GM12891 (cell line): ENCODE measurements at regions not wholly inside any gene's neighbourhood (a gene's known extent, or its start where the extent isn't known, plus 50 kb on each side); places are given as distances from the start of the nearest gene placed in this dataset.
A peak's percentile ranks its signal among the peaks of the same experiment; 100 is the strongest.
"Not testable (repeated sequence)": the region's sequence is repeated elsewhere in the genome, so short reads cannot be mapped to it uniquely, and the experiment has no call there.

Experiments used
- DNase-seq: peaks from one replicate; pipeline ENCODE4 v3.0.0; 2011; ENCODE audit warnings: low spot score; ENCODE audit not compliant: insufficient read length
- FAIRE-seq: peaks from 2 replicates; lab custom pipeline; 2011; peaks lifted over from hg19 to GRCh38; lab: Jason Lieb, UNC
- PAX5 ChIP-seq: IDR thresholded peaks from 2 replicates; pipeline ENCODE4 v1.6.1; 2011; ENCODE audit warnings: low read length, moderate library complexity, mild to moderate bottlenecking; ENCODE audit not compliant: insufficient read depth, severe bottlenecking
- POLR2A ChIP-seq: IDR thresholded peaks from 2 replicates; pipeline ENCODE4 v1.6.1; 2011; ENCODE audit warnings: low read depth, low read length, control low read depth
- POLR2AphosphoS5 ChIP-seq: IDR thresholded peaks from 2 replicates; pipeline ENCODE4 v1.6.1; 2011; ENCODE audit warnings: low read depth, low read length, control low read depth
- POU2F2 ChIP-seq: IDR thresholded peaks from 2 replicates; pipeline ENCODE4 v1.6.1; 2011; ENCODE audit warnings: low read depth, mild to moderate bottlenecking, control low read depth, low read length, moderate library complexity
- SPI1 ChIP-seq: IDR thresholded peaks from 2 replicates; pipeline ENCODE4 v1.6.1; 2011; ENCODE audit warnings: low read depth, low read length, control low read depth
- TAF1 ChIP-seq: IDR thresholded peaks from 2 replicates; pipeline ENCODE4 v1.6.1; 2011; ENCODE audit warnings: low read depth, low read length, control low read depth

DNA sequence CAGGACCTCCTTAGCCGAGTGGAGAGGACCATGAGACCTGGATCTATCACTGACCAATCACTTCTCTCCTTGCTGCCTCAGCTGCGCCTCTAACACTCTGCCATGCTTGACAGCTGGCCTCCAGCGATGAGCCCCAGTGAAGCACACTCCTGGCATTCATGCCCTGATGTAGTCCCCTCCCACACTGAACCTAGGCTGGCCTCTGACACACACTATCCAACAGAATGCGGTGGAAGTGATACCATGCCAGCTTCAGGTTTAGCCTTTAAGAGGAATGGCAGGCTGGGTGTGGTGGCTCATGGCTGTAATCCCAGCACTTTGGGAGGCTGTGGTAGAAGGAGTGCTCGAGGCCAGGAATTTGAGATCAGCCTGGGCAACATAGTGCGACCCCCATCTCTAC is 73.7 kb upstream of the LAPTM4A start:
- FAIRE-seq: no peak
- no peak for TF ChIP-seq SPI1
- TF ChIP-seq POLR2A: no peak
- no peak for TF ChIP-seq POLR2AphosphoS5
- TF ChIP-seq TAF1: no peak
- TF ChIP-seq POU2F2: no peak
- TF ChIP-seq PAX5: no peak
- DNase-seq: no peak

DNA sequence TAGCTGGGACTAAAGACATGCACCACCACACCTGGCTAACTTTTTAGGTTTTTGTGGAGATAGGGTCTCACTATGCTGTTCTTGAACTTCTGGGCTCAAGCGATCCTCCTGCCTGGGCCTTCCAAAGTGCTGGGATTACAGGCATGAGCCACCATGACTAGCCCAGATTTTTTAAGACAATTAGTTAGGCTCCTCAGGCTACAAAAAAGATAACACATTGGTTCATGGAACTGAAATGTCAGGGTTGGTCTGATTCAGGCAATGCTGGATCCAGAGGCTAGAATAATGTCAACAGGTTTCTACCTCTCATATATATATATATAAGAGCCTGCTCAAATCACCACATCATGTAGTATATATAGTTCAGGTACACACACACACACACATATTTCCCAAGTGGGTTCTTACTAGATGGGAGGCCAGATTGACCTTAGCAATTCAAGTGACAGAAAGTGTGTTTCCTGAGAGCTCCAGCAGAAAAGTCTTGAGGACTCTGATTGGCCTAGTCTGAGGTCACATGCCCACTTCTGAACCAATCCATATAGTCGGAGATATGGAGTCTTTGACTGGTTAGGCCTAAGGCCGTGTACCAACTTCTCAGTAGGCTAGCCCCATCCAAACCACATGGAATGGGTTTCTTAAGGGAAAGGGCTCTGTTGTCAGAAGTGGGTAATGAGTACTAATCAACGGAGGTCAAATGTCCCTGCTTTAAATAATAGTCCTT is 72.6 kb upstream of the LAPTM4A start:
- no peak for TF ChIP-seq POLR2AphosphoS5
- no peak for TF ChIP-seq POLR2A
- TF ChIP-seq SPI1: no peak
- TF ChIP-seq TAF1: no peak
- FAIRE-seq: no peak
- DNase-seq: no peak

DNA sequence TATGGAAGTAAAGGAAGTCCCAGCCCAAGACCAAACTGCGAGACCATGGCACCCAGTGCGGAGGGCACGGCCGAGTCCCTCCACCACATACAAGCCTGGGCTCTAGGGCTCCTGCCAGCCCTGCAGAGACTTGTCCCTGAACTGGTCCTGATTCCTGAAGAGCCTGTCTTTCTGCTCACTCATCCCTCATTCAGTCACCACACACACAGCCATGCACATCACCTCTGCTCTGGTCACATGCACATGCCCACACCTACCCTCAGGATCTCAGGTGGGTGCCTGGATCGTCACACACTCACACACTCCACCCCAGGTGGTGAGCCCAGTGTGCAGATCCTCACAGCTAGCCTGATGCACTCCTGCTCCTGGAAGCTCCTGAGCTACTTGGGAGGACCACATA is 71.4 kb upstream of the LAPTM4A start:
- no peak for FAIRE-seq
- TF ChIP-seq POLR2A (no peak), PAX5 (no peak), POU2F2 (no peak), TAF1 (no peak), POLR2AphosphoS5 (no peak), SPI1 (no peak)

GRCh38 chr2:20120569-20121416 is 69.4 kb upstream of the LAPTM4A start:
- no peak for DNase-seq
- FAIRE-seq: no peak
- TF ChIP-seq POLR2AphosphoS5: no peak
- TF ChIP-seq TAF1: no peak
- TF ChIP-seq POLR2A: no peak
- no peak for TF ChIP-seq PAX5
- TF ChIP-seq SPI1: no peak
- no peak for TF ChIP-seq POU2F2

More for the DNA sequence above, 71.4 kb upstream of the LAPTM4A start:
- DNase-seq: no peak

- no peak for FAIRE-seq
- TF ChIP-seq SPI1 (peak; percentile 50; the same call in 1 of the 2 replicates), POLR2AphosphoS5 (no peak), POU2F2 (no peak), POLR2A (no peak)
- DNase-seq: no peak
Measured at GRCh38 chr2:20118051-20118450, 66.6 kb upstream of the LAPTM4A start.

DNA sequence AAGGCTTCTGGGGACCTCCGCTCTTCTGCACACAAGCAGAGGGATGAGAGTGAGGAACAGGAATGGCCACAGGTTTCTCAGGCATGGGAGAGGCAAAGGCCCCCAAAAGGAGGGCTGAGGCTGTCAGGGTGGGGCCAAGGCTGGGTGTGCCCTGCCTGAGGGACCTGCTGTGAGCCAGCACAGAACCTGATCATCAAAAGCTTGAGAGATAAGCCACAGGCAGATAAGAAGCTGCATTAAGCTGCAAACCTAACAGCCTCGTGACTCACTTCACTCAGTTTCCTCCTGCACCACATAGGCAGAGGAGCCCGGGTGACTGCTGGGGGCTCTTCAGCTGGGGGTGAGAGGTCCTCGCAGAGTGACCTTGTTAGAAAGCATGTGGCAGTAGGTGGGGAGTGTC is 64.5 kb upstream of the LAPTM4A start:
- FAIRE-seq: no peak
- TF ChIP-seq PAX5: no peak
- no peak for TF ChIP-seq SPI1
- no peak for TF ChIP-seq POLR2AphosphoS5
- no peak for TF ChIP-seq TAF1
- TF ChIP-seq POU2F2: no peak
- no peak for TF ChIP-seq POLR2A
- no peak for DNase-seq

DNA sequence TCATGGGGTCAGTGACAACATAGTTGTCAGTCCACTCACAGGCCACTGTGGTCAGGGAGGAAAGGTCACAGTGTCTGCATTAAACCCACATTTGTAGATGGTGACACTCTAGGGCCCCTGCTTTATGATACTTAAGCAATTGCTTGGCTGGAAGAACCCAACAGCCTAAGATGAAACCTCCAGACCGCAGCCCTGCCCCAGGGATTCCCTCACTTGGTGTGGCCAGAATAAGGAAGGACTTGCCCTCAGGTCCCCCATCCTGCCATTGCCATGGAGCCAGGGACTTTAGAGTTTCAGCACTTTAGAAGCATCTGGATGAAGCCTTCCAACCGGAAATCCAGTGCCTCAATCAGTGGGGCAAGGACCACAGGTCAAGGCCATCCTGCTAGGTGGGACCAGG is 63.9 kb upstream of the LAPTM4A start:
- DNase-seq (no peak), FAIRE-seq (no peak)
- no peak for TF ChIP-seq POLR2A

DNA sequence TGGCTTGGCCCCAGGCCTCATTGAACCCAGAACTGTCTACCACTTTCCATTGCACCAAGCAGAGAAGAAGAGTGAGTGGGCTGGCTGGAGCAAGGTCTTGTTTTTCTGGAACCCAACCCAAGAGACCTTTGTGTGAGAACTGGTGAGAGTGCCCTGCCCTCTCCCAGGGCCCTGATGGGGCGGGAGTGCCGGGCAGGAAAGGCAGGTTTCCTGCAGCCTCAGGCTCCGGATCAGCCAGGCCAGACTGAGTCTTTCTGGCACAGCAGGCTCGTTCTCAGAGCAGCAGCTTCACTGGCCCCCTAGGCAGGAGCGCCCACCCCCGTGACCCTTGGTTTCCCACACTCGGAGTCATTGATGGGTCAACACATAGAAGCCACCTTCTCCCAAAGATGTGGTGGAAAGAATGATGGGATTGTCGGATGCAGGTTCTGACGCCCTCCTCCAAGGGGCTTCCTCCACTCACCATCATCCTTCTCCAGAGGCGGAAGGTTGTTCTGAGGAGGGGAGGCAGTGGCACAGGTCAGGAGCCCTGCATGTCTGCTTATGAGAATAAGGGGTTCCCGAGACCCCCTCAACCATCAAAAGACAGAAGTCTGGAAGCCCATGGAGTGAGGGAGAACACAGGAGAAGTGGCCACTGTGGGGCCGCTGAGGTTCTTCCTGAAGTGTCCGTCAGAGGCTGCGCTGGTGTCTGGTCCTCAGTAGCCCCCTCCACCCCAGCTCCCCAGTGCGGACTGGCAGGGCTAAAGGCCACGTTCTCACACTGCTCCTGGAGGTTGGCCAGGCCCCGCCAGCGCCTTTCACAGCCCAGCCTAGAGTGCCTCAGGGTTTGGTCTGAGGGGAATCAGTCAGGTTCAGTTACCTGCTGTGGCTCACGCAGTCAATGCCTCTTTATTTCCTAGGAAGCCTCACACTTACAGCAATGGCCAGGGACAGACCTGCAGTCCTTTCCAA is 62.8 kb upstream of the LAPTM4A start:
- TF ChIP-seq SPI1 (no peak), TAF1 (no peak), PAX5 (no peak), POLR2A (no peak), POU2F2 (no peak), POLR2AphosphoS5 (no peak)
- FAIRE-seq (no peak), DNase-seq (no peak)

DNA sequence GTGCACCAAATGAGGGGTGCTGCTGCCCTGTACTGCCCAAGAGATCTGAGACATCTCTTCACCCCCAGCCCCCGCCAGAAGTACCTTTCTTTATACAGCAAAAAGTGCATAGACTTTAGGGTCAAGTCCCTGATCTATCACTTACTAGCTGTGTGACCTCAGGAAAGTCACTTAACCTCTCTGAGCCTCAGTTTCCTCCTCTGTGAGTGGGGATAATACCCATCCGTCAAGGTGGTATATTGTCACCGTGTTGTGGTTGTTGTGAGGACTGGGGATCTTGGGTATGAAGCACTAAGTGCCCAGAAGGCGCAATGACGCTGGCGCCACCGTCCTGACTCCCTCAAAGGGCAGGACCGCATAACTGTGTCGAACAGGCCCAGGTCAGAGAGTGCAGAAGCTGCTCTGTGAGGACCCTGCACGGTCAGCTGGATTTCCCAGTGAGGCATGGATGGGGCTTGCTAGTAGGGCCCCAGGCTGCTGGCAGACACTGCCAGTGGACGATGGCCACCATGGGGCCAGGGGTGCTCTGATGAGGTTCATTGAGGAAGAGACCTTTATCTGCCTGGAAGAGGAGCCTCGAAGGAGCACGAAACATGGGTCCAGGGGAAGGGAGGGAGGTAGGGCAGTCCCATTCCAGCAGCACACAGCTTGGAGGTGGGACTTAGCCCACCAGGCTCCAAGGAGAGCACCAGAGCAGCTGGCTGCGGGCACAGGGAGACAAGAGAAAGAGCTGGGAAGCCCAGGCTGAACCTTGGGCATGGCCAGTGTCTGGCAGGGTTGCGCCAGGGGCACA is 61.8 kb upstream of the LAPTM4A start:
- no peak for FAIRE-seq
- TF ChIP-seq POLR2A (no peak), SPI1 (no peak), POLR2AphosphoS5 (no peak)
- no peak for DNase-seq

DNA sequence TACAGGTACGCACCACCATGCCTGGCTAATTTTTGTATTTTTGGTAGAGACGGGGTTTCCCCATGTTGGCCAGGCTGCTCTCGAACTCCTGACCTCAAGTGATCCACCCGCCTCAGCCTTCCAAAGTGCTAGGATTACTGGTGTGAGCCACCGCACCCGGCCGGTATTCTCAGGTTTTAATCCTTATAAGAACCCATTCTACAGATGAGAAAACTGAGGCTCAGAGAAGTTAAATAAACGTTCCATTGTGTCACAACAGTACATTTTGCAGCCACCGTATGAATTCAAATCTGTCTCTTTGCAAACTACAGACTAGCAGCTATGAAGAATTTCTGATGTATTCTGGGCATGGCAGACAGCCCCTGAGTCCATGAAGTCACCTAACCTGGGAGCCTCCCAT is 60.9 kb upstream of the LAPTM4A start:
- not testable (repeated sequence) for FAIRE-seq, DNase-seq
